AG10803 (cell line): ENCODE measurements at regions not wholly inside any gene's neighbourhood (a gene's known extent, or its start where the extent isn't known, plus 50 kb on each side); places are given as distances from the start of the nearest gene placed in this dataset.
A peak's percentile ranks its signal among the peaks of the same experiment; 100 is the strongest.
"Not testable (repeated sequence)": the region's sequence is repeated elsewhere in the genome, so short reads cannot be mapped to it uniquely, and the experiment has no call there.

Source experiments
- DNase-seq: peaks from one replicate; pipeline ENCODE4 v3.0.0; 2010; ENCODE audit warnings: low read depth
- H3K4me3 ChIP-seq: 2 replicates; pipeline ENCODE4 v1.5.1; 2011; ENCODE audit warnings: mild to moderate bottlenecking, low read length, control low read depth
- TF ChIP-seq, protein P1 (sequence below): conservative IDR thresholded peaks from 2 replicates; pipeline ENCODE4 v1.5.1; 2011; ENCODE audit warnings: mild to moderate bottlenecking, low read length, control low read depth, inconsistent platforms

DNA sequence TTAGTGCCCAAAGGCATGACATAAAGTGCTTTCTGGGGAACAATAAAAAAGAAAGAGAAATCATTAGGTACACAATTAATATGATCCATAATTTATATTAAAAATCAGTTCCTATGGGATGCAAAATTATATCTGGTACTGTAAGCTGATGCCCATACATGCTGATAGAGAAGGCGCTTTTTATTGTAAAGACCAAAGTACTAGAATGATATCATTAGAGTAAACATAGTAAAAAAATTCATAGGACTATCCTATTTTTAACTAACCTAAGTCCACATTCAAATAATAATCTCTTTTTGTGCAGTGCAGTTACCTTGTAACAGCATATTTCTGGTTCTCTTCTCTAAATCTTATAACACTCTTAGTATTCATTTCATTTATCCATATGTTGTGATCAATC lies 252.2 kb downstream of the ASXL3 start:
- TF ChIP-seq, protein P1, sequence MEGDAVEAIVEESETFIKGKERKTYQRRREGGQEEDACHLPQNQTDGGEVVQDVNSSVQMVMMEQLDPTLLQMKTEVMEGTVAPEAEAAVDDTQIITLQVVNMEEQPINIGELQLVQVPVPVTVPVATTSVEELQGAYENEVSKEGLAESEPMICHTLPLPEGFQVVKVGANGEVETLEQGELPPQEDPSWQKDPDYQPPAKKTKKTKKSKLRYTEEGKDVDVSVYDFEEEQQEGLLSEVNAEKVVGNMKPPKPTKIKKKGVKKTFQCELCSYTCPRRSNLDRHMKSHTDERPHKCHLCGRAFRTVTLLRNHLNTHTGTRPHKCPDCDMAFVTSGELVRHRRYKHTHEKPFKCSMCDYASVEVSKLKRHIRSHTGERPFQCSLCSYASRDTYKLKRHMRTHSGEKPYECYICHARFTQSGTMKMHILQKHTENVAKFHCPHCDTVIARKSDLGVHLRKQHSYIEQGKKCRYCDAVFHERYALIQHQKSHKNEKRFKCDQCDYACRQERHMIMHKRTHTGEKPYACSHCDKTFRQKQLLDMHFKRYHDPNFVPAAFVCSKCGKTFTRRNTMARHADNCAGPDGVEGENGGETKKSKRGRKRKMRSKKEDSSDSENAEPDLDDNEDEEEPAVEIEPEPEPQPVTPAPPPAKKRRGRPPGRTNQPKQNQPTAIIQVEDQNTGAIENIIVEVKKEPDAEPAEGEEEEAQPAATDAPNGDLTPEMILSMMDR: no peak
- no peak overlapping the region for H3K4me3 ChIP-seq
- DNase-seq: no peak

DNA sequence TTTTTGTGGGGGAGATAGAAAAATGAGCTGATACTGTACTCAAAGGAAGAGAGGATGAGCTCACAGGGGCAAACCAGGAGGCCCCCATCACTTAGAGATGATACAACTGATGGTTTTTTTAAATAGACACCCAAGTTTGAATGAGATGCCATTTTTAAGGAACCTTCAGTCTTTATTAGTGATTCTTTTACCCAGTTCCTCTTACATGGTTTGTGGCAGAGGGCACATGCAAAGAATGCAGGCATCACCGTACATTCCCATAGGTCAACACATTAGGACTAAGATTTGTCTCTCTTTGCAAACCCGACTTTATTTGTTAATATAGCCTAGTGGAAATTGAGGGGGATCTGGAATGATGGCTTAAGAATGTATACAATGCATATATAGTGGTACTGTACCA lies 250.9 kb downstream of the ASXL3 start:
- DNase-seq: no peak
- no peak overlapping the region for H3K4me3 ChIP-seq
- TF ChIP-seq, protein P1: no peak

DNA sequence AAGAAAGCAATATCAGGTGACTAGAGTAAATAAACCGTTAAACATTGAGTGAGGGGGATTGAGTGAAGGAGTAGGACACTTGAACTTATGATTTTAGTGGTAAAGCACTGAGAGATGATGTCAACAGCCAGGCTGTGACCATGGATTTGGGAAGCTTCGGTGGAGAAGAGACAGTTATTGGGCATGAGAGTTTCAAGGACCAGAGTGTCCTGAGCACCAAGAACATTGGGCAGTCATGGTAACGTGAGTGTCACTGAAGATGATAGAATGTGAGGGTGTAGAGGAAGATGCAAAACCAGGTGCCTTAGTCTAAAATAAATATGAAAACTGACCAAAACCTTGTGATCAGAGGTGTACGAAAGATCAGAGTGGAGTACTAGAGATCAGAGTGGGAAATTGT lies 248.1 kb downstream of the ASXL3 start:
- H3K4me3 ChIP-seq: no peak overlapping the region
- no peak for DNase-seq
- TF ChIP-seq, protein P1: no peak

DNA sequence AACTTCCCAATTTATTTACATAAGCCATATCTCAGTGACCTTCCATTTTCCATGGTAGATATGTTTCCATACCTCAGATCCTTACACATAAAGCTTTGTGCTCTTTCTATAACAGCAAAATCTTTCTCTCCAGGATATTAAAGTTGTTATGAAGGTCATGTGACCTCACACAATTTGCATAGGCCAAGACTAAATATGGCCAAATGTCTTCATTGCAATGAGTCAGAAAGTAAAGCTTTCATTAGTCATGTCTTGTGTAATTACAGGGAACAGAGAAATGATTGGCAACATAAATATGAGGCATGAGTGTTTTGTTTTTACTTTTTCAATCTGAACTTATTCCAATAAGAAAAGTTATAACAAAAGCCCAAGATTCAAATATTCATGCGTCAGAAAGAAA lies 243.5 kb downstream of the ASXL3 start:
- TF ChIP-seq, protein P1: no peak
- H3K4me3 ChIP-seq: no peak overlapping the region
- peak; percentile 25 for DNase-seq

DNA sequence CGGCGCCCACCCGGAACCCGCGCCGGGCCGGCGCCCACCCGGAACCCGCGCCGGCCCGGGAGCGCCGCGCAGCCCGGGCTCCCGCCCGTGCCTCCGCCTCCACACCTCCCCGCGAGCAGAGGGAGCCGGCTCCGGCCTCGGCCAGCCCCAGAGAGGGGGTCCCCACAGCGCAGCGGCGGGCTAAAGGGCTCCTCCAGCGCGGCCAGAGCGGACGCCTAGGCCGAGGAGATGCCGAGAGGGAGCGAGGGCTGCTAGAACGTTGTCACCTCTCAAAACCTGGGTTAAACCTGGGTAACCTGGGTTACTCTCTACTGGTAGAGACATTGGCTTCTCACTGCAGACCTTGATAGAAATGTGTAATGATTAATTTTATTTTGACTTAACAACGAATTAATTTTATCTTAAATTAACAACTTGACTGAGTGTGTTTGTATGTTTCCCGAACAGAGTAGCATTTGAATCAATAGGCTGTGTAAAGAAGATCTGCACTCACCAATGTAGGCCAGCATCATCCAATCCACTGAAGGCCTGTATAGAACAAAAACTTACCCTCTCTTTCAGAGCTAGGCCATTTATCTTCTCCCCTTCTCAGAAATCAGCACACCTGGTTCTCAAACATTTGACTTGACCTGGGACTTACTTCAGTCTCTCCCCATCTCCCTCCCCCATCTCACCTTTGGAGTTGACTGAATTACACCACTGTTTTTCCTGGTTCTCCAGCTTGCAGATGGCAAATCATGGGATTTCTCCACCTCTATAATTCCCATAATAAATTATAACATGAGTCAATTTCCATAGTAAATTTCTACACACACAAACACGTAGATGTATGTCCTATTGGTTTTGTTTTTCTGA lies 242.7 kb downstream of the ASXL3 start:
- no peak for DNase-seq
- no peak overlapping the region for H3K4me3 ChIP-seq
- TF ChIP-seq, protein P1: no peak

DNA sequence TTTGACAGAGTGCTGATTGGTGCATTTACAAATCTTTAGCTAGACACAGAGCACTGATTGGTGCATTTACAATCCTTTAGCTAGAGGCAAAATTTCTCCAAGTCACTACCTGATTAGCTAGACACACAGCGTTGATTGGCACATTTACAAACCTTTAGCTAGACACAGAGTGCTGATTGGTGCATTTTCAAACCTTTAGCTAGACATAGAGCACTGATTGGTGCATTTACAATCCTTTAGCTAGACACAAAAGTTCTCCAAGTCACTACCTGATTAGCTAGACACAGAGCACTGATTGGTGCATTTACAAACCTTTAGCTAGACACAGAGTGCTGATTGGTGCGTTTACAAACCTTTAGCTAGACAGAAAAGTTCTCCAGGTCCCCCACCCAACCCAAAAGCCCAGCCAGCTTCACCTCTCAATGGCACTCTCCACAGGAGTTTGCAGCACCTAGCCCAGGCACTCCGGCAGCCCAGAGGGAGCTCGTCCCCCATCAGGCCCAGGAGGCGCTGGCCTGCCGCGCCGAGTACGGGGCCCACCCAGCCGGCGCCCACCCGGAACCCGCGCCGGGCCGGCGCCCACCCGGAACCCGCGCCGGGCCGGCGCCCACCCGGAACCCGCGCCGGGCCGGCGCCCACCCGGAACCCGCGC lies 241.8 kb downstream of the ASXL3 start:
- H3K4me3 ChIP-seq: not testable (repeated sequence)

DNA sequence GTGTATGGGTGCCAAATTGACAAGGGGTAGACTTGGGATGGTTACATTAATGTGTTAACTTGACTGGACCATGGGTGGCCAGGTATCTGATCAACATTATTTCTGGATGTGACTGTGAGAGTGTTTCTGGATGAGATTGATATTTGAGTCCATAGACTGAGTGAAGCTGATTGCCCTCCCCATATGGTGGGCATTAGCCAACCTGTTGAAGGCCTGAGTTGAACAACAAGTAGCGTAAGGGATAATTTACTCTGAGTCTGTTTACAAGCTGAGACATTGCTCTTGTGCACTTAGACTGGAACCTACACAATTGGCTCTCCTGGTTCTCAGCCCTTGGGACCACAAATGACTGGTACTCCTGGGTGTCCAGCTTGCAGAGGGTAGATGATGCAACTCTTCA lies 240.1 kb downstream of the ASXL3 start:
- TF ChIP-seq, protein P1: no peak
- DNase-seq: no peak
- H3K4me3 ChIP-seq: no peak overlapping the region

More for the DNA sequence above, 241.8 kb downstream of the ASXL3 start:
- not testable (repeated sequence) for DNase-seq
